ENCODE measurements at regions not wholly inside any gene's neighbourhood (a gene's known extent, or its start where the extent isn't known, plus 50 kb on each side); places are given as distances from the start of the nearest gene placed in this dataset.

DNA sequence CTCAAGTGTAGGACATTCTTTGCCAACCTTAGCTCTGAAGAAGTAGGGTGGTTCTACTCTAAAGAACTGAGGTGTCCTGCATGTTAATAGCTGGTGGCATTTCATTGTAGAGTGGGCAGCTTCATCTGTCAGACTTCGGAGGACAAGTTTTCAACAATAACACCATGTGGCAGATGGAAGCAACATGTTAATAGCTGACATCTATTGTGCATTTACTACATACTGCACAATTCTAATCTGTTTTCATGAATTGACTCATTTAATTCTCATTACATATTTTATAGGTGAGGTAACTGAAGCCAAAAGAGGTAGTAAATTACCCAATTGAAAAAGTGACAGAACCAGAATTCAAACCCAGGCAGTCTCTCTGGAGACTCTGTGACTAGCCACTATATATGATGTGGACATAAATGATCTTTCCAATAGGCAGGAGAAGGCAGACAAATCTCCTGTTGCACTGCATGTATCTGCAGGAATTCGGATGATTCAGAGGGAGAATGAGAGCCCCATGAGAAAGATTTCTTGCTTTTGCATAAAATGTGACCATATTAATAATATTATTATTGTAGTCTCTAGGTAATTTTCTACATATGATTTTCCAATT is 137.2 kb upstream of the E2F7 start:
- RAD21 ChIA-PET (ENCODE audit: unreplicated experiment) = no interaction called here
- no peak overlapping the region for H3K27ac ChIP-seq (ENCODE audit: control insufficient read depth, insufficient read depth)
- FAIRE-seq = no peak
- no peak for DNase-seq (ENCODE audit: low read depth, low spot score)
- no peak overlapping the region for H3K9ac ChIP-seq (ENCODE audit: control insufficient read depth, insufficient read depth, low read length)
- TF ChIP-seq BRCA1 (IDR thresholded peaks at IDR 0.05; ENCODE audit: low read depth, low read length) (no peak), MYC (IDR thresholded peaks at IDR 0.05; ENCODE audit: insufficient read depth, insufficient read length, insufficient replicate concordance, low read length, severe bottlenecking) (no peak), BACH1 (IDR thresholded peaks at IDR 0.05; ENCODE audit: borderline replicate concordance) (no peak), RAD21 (IDR thresholded peaks at IDR 0.05; ENCODE audit: insufficient read depth, low read depth, low read length) (no peak), BCL11A (IDR thresholded peaks at IDR 0.05; ENCODE audit: low read depth, low read length) (no peak), ZNF592 (IDR thresholded peaks at IDR 0.05) (no peak), ZSCAN29 (IDR thresholded peaks at IDR 0.05) (no peak), SP1 (IDR thresholded peaks at IDR 0.05; ENCODE audit: low read depth, low read length) (no peak), SMAD5 (IDR thresholded peaks at IDR 0.05; ENCODE audit: low read depth) (no peak), NFYB (IDR thresholded peaks at IDR 0.05; ENCODE audit: insufficient read depth, low read depth, low read length) (no peak), TCF12 (IDR thresholded peaks at IDR 0.05; ENCODE audit: low read depth, low read length) (no peak), BHLHE40 (IDR thresholded peaks at IDR 0.05; ENCODE audit: borderline replicate concordance in 1 of 2, low read depth in 2 of 2, low read length in 1 of 2) (no peak)
- TF ChIP-seq, protein P1, sequence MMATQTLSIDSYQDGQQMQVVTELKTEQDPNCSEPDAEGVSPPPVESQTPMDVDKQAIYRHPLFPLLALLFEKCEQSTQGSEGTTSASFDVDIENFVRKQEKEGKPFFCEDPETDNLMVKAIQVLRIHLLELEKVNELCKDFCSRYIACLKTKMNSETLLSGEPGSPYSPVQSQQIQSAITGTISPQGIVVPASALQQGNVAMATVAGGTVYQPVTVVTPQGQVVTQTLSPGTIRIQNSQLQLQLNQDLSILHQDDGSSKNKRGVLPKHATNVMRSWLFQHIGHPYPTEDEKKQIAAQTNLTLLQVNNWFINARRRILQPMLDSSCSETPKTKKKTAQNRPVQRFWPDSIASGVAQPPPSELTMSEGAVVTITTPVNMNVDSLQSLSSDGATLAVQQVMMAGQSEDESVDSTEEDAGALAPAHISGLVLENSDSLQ (IDR thresholded peaks at IDR 0.05) = no peak
- TF ChIP-seq, protein P2, sequence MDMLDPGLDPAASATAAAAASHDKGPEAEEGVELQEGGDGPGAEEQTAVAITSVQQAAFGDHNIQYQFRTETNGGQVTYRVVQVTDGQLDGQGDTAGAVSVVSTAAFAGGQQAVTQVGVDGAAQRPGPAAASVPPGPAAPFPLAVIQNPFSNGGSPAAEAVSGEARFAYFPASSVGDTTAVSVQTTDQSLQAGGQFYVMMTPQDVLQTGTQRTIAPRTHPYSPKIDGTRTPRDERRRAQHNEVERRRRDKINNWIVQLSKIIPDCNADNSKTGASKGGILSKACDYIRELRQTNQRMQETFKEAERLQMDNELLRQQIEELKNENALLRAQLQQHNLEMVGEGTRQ (IDR thresholded peaks at IDR 0.05; ENCODE audit: borderline replicate concordance, low read depth, low read length) = no peak
- H3K27me3 ChIP-seq (replicated peaks in 1 of 2; ENCODE audit: control insufficient read depth in 2 of 2, insufficient read depth in 2 of 2, low read length in 1 of 2) = no peaks in the 10 kb centered on the region
- SMC1A ChIA-PET (ENCODE audit: uncharacterized antibody, unreplicated experiment) = no interaction called here
- no peaks in the 10 kb centered on the region for H3K79me2 ChIP-seq (ENCODE audit: control insufficient read depth, insufficient read depth, low read length)
- no TSS peak for BruUV-seq (replicated peaks)
- intact Hi-C loops (cut with micrococcal nuclease; ENCODE audit: unreplicated experiment) = no loop called here
- H3K36me3 ChIP-seq (ENCODE audit: control insufficient read depth in 2 of 2, insufficient read depth in 2 of 2, low read length in 1 of 2) = no peaks in the 10 kb centered on the region
- in situ Hi-C loops (cut with MboI) = no loop called here
- H3K9me3 ChIP-seq (replicated peaks; ENCODE audit: control insufficient read depth, insufficient read depth, low read length) = no peaks in the 10 kb centered on the region
- H2AFZ ChIP-seq (ENCODE audit: control insufficient read depth, low read depth, low read length) = no peak overlapping the region
- H3K4me3 ChIP-seq = no peak overlapping the region
- no peak overlapping the region for H3K4me2 ChIP-seq (ENCODE audit: control insufficient read depth, insufficient read depth)
- POLR2A ChIA-PET = no interaction called here
- no peaks in the 10 kb centered on the region for H3K4me1 ChIP-seq (ENCODE audit: control insufficient read depth, insufficient read depth, low read length)
- ATAC-seq = no peak
- 20% methylated on average over 2 of the region's 2 CpGs for WGBS (ENCODE audit: insufficient coverage, insufficient replicate concordance, low lambda C conversion rate, missing lambda C conversion rate)
- CTCF ChIA-PET = no interaction called here
- H4K20me1 ChIP-seq (ENCODE audit: control insufficient read depth, insufficient read depth) = no peaks in the 10 kb centered on the region

All from GM12878 (cell line).